ENCODE measurements at regions not wholly inside any gene's neighbourhood (a gene's known extent, or its start where the extent isn't known, plus 50 kb on each side); places are given as distances from the start of the nearest gene placed in this dataset.

- TF ChIP-seq, protein P1, sequence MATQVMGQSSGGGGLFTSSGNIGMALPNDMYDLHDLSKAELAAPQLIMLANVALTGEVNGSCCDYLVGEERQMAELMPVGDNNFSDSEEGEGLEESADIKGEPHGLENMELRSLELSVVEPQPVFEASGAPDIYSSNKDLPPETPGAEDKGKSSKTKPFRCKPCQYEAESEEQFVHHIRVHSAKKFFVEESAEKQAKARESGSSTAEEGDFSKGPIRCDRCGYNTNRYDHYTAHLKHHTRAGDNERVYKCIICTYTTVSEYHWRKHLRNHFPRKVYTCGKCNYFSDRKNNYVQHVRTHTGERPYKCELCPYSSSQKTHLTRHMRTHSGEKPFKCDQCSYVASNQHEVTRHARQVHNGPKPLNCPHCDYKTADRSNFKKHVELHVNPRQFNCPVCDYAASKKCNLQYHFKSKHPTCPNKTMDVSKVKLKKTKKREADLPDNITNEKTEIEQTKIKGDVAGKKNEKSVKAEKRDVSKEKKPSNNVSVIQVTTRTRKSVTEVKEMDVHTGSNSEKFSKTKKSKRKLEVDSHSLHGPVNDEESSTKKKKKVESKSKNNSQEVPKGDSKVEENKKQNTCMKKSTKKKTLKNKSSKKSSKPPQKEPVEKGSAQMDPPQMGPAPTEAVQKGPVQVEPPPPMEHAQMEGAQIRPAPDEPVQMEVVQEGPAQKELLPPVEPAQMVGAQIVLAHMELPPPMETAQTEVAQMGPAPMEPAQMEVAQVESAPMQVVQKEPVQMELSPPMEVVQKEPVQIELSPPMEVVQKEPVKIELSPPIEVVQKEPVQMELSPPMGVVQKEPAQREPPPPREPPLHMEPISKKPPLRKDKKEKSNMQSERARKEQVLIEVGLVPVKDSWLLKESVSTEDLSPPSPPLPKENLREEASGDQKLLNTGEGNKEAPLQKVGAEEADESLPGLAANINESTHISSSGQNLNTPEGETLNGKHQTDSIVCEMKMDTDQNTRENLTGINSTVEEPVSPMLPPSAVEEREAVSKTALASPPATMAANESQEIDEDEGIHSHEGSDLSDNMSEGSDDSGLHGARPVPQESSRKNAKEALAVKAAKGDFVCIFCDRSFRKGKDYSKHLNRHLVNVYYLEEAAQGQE (IDR thresholded peaks at IDR 0.05; ENCODE audit: insufficient read depth in 1 of 2, low read depth in 2 of 2, low read length in 1 of 2): no peak
- no peak for TF ChIP-seq POLR2AphosphoS5 (IDR thresholded peaks at IDR 0.05; ENCODE audit: low read depth, low read length)
- no peak for TF ChIP-seq SIN3A (IDR thresholded peaks at IDR 0.05; ENCODE audit: borderline replicate concordance, insufficient read depth, low read depth, low read length)
- no peak for TF ChIP-seq CTCF (IDR thresholded peaks at IDR 0.05)
- no peak for TF ChIP-seq TCF7L2 (IDR thresholded peaks at IDR 0.05; ENCODE audit: low read depth, low read length)
- no peak for DNase-seq (ENCODE audit: low read depth, low spot score)
- Histone ChIP-seq H3K36me3 (ENCODE audit: control insufficient read depth, insufficient read depth, low read length) (no peaks in the 10 kb centered on the region), H3K27ac (ENCODE audit: low read length) (no peak overlapping the region), H3K4me3 (ENCODE audit: low read depth in 2 of 2, low read length in 2 of 2) (no peak overlapping the region), H3K9me3 (ENCODE audit: control insufficient read depth, insufficient read depth, low read depth, low read length) (no peaks in the 10 kb centered on the region), H3K27me3 (ENCODE audit: control insufficient read depth, insufficient read depth, low read length) (peaks cover 11% of the 10 kb centered on the region; the same call in 1 of the 2 replicates), H3K4me1 (ENCODE audit: control insufficient read depth, insufficient read depth, low read length) (no peaks in the 10 kb centered on the region)
- intact Hi-C loops (cut with micrococcal nuclease; ENCODE audit: unreplicated experiment): no loop called here
- POLR2A ChIA-PET: no interaction called here
- in situ Hi-C loops (cut with HindIII; ENCODE audit: low pct_unique_long_range_greater_than_20kb, low sequenced_read_pairs): no loop called here
- CTCF ChIA-PET: no interaction called here
- no peak for ATAC-seq
- no TSS peak for BruUV-seq (replicated peaks)
Measured at GRCh38 chr12:112685321-112685720, 106.2 kb upstream of the RPH3A start.

GRCh38 chr12:112686373-112686772 lies 105.2 kb upstream of the RPH3A start:
- Histone ChIP-seq H3K27ac (ENCODE audit: low read length) (no peak overlapping the region), H3K4me3 (ENCODE audit: low read depth in 2 of 2, low read length in 2 of 2) (no peak overlapping the region), H3K9me3 (ENCODE audit: control insufficient read depth, insufficient read depth, low read depth, low read length) (no peaks in the 10 kb centered on the region), H3K27me3 (ENCODE audit: control insufficient read depth, insufficient read depth, low read length) (peaks cover 9% of the 10 kb centered on the region; the same call in 1 of the 2 replicates), H3K36me3 (ENCODE audit: control insufficient read depth, insufficient read depth, low read length) (no peaks in the 10 kb centered on the region), H3K4me1 (ENCODE audit: control insufficient read depth, insufficient read depth, low read length) (no peaks in the 10 kb centered on the region)
- BruUV-seq (replicated peaks): no TSS peak
- ATAC-seq: no peak
- intact Hi-C loops (cut with micrococcal nuclease; ENCODE audit: unreplicated experiment) (no loop called here), in situ Hi-C loops (cut with HindIII; ENCODE audit: low pct_unique_long_range_greater_than_20kb, low sequenced_read_pairs) (no loop called here)
- DNase-seq (ENCODE audit: low read depth, low spot score): no peak
- CTCF ChIA-PET: no interaction called here
- POLR2A ChIA-PET: no interaction called here
- no peak for TF ChIP-seq TCF7L2 (IDR thresholded peaks at IDR 0.05; ENCODE audit: low read depth, low read length)
- no peak for TF ChIP-seq CTCF (IDR thresholded peaks at IDR 0.05)
- TF ChIP-seq POLR2AphosphoS5 (IDR thresholded peaks at IDR 0.05; ENCODE audit: low read depth, low read length): no peak
- no peak for TF ChIP-seq SIN3A (IDR thresholded peaks at IDR 0.05; ENCODE audit: borderline replicate concordance, insufficient read depth, low read depth, low read length)
- TF ChIP-seq, protein P1 (IDR thresholded peaks at IDR 0.05; ENCODE audit: insufficient read depth in 1 of 2, low read depth in 2 of 2, low read length in 1 of 2): no peak
